HepG2 (cell line): ENCODE measurements at regions not wholly inside any gene's neighbourhood (a gene's known extent, or its start where the extent isn't known, plus 50 kb on each side); places are given as distances from the start of the nearest gene placed in this dataset.

ENCODE experiments used
- ATAC-seq: fragments of 200-7000 bp; cut with Tn5 transposase; 3 replicates; pipeline ENCODE4 v1.9.1; 2020; ENCODE audit warnings: mild to moderate bottlenecking, moderate library complexity
- BruUV-seq: library from RNA; stranded (reverse); fragments of 400-500 nt; replicated peaks from 2 replicates; lab custom pipeline; 2021; lab: Mats Ljungman, UMichigan
- CTCF ChIA-PET: fragments of 300-600 bp; formaldehyde crosslinking; extraction: SDS; loops from one replicate; lab custom pipeline; 2021; ENCODE audit warnings: low total read pairs, inconsistent platforms, low intra/inter-chr PET ratio; lab: Yijun Ruan, JAX
- POLR2A ChIA-PET: fragments of 350-600 bp; sonication (Branson Sonifier 250); formaldehyde crosslinking; loops from one replicate; lab custom pipeline; 2020; ENCODE audit warnings: antibody characterized with exemption, inconsistent platforms; lab: Yijun Ruan, JAX
- DNase-seq: peaks from one replicate; pipeline ENCODE4 v3.0.0-alpha.2; 2015; ENCODE audit warnings: low spot score
- FAIRE-seq: peaks from 3 replicates; lab custom pipeline; 2011; peaks lifted over from hg19 to GRCh38; lab: Jason Lieb, UNC
- H2AFZ ChIP-seq: one replicate; pipeline ENCODE4 v1.6.1; 2011; ENCODE audit warnings: low read length, inconsistent platforms
- H3K27ac ChIP-seq: fragments of 300-600 bp; 3 replicates; pipeline ENCODE4 v1.8.0; 2011; ENCODE audit warnings: mixed run types, mild to moderate bottlenecking, mixed read lengths, low read length, inconsistent platforms; ENCODE audit not compliant: insufficient read depth; ENCODE audit errors: extremely low read length
- H3K27me3 ChIP-seq, 2 experiments: fragments of 200-600 bp in 1 of 2; 2 replicates in 1 of 2; 3 replicates in 1 of 2; pipeline versions ENCODE4 v1.6.0 to v1.8.0; 2011; ENCODE audit warnings: low read length in 2 of 2, mild to moderate bottlenecking in 2 of 2, moderate library complexity in 2 of 2, inconsistent platforms in 1 of 2; ENCODE audit not compliant: insufficient read depth in 2 of 2, control insufficient read depth in 1 of 2
- H3K36me3 ChIP-seq, 2 experiments: fragments of 200-600 bp in 1 of 2; replicated peaks in 1 of 2; 2 replicates in 1 of 2; 3 replicates in 1 of 2; pipeline versions ENCODE4 v1.5.1 to v1.8.0; 2011; ENCODE audit warnings: low read length in 2 of 2, inconsistent platforms in 1 of 2; ENCODE audit not compliant: insufficient read depth in 2 of 2, control insufficient read depth in 1 of 2
- H3K4me1 ChIP-seq: 2 replicates; pipeline ENCODE4 v1.5.1; 2012; ENCODE audit warnings: low read length, inconsistent platforms; ENCODE audit not compliant: insufficient read depth
- H3K4me2 ChIP-seq: 2 replicates; pipeline ENCODE4 v1.6.0; 2011; ENCODE audit warnings: low read depth, low read length, inconsistent platforms
- H3K4me3 ChIP-seq, 3 experiments: fragments of 200-600 bp in 1 of 3; sonication (generic), shearing (Covaris generic) in 1 of 3; replicated peaks in 1 of 3; 2 replicates each; pipeline ENCODE4 v1.5.1; 2011 to 2016; ENCODE audit warnings: low read length in 3 of 3, inconsistent platforms in 2 of 3, low read depth in 2 of 3, mild to moderate bottlenecking in 2 of 3, control low read depth in 1 of 3, mixed read lengths in 1 of 3; ENCODE audit not compliant: insufficient read depth in 1 of 3
- H3K79me2 ChIP-seq: one replicate; pipeline ENCODE4 v1.6.1; 2011; ENCODE audit warnings: low read length, inconsistent platforms; ENCODE audit not compliant: insufficient read depth
- H3K9ac ChIP-seq: 2 replicates; pipeline ENCODE4 v1.6.0; 2011; ENCODE audit warnings: mild to moderate bottlenecking, low read depth, low read length, inconsistent platforms; ENCODE audit not compliant: insufficient read depth
- H3K9me3 ChIP-seq: 2 replicates; pipeline ENCODE4 v1.5.1; 2012; ENCODE audit warnings: mild to moderate bottlenecking, low read length
- H4K20me1 ChIP-seq: 2 replicates; pipeline ENCODE4 v1.6.0; 2011; ENCODE audit warnings: inconsistent platforms, mild to moderate bottlenecking, low read length, moderate library complexity; ENCODE audit not compliant: insufficient read depth
- AGO1 ChIP-seq: fragments of 200-400 bp; formaldehyde crosslinking; IDR thresholded peaks from 2 replicates; pipeline ENCODE4 v1.6.1; 2017; ENCODE audit warnings: mild to moderate bottlenecking, low read depth, low read length, moderate library complexity; ENCODE audit not compliant: poor library complexity, severe bottlenecking
- ATF7 ChIP-seq, 2 experiments: fragments of 450-650 bp in 1 of 2; sonication (generic) in 1 of 2; formaldehyde crosslinking in 1 of 2; IDR thresholded peaks; 2 replicates each; pipeline versions ENCODE4 v1.4.0 to v1.6.1; 2016 to 2020; ENCODE audit warnings: antibody characterized with exemption in 1 of 2, mild to moderate bottlenecking in 1 of 2, missing genetic modification reagents in 1 of 2
- CREB1 ChIP-seq, 2 experiments: fragments of 450-650 bp in 1 of 2; IDR thresholded peaks; 2 replicates each; pipeline ENCODE4 v1.6.1; 2016 to 2017; ENCODE audit warnings: control low read depth in 1 of 2, mild to moderate bottlenecking in 1 of 2, missing compliant biosample characterization in 1 of 2, missing genetic modification characterization in 1 of 2
- HOXA3 ChIP-seq: sonication (generic); formaldehyde crosslinking; IDR thresholded peaks from 2 replicates; pipeline ENCODE4 v1.5.0; 2020; ENCODE audit warnings: missing genetic modification reagents
- KDM2A ChIP-seq: sonication (generic); formaldehyde crosslinking; IDR thresholded peaks from 2 replicates; pipeline ENCODE4 v1.4.0; 2020; ENCODE audit warnings: low read depth, missing genetic modification reagents, borderline replicate concordance
- MIXL1 ChIP-seq: IDR thresholded peaks from 2 replicates; pipeline ENCODE4 v1.6.1; 2016
- RAD51 ChIP-seq: fragments of 450-650 bp; IDR thresholded peaks from 2 replicates; pipeline ENCODE4 v1.6.1; 2016; ENCODE audit warnings: borderline replicate concordance
- REL ChIP-seq: sonication (generic); formaldehyde crosslinking; conservative IDR thresholded peaks from 2 replicates; pipeline ENCODE4 v1.8.0; 2022; ENCODE audit warnings: mild to moderate bottlenecking, missing genetic modification reagents, moderate library complexity
- ZKSCAN1 ChIP-seq: fragments of 150-350 bp; IDR thresholded peaks from 2 replicates; pipeline ENCODE4 v1.6.1; 2014; ENCODE audit warnings: low read length
- ZNF207 ChIP-seq: fragments of 450-650 bp; IDR thresholded peaks from 2 replicates; pipeline ENCODE4 v1.6.1; 2016; ENCODE audit warnings: antibody characterized with exemption, borderline replicate concordance
- WGBS: methylation state at CpG from one replicate; pipeline ENCODE4 v1.1.6; 2017; ENCODE audit warnings: low lambda C conversion rate; 5-methylcytosine and 5-hydroxymethylcytosine counted together
- in situ Hi-C: cut with HindIII; loops from 2 replicates; pipeline ENCODE4 v1.10.0; 2017; ENCODE audit warnings: low pct_unique_long_range_greater_than_20kb; ENCODE audit not compliant: extremely low pct_ligation_motif_present
- intact Hi-C: fragments of 100-400 bp; cut with micrococcal nuclease; formaldehyde crosslinking; loops from one replicate; pipeline ENCODE4 v1.10.0; 2022; ENCODE audit not compliant: unreplicated experiment
- TF ChIP-seq, protein P1 (sequence below): sonication (generic); formaldehyde crosslinking; conservative IDR thresholded peaks from 2 replicates; pipeline ENCODE4 v1.4.0; 2020; ENCODE audit warnings: missing genetic modification reagents
- TF ChIP-seq, protein P2 (sequence below): IDR thresholded peaks from 2 replicates; pipeline ENCODE4 v1.6.1; 2018; ENCODE audit warnings: missing genetic modification reagents, mild to moderate bottlenecking, missing compliant biosample characterization
- TF ChIP-seq, protein P3 (sequence below): IDR thresholded peaks from 2 replicates; pipeline ENCODE4 v1.6.1; 2012; ENCODE audit warnings: low read length, improper control_type of control experiment

DNA sequence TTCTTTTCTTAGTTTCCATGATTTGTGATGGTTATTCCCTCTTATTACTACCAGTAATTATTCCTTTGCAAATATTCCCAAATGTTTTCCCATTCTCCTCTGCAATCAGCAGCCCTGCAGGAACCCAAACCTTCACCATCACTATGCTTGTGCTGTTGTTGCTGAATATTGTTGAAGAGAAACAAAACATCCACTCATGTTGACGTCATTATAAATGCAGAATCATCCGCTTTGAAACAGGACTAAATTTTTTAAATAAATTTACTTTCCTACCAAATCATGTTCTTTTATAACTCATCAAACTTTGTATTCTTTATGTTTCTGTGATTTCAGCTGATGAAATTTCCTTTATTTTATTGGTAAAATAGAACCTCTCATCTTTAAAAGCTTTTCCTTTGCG lies 787.0 kb upstream of the B3GALT2 start:
- no peaks in the 10 kb centered on the region for H3K79me2 ChIP-seq
- no peak overlapping the region for H3K4me3 ChIP-seq
- H3K27me3 ChIP-seq = no peaks in the 10 kb centered on the region
- WGBS = 20% methylated on average over 3 of the region's 3 CpGs
- in situ Hi-C loops = no loop called here
- no peaks in the 10 kb centered on the region for H3K9me3 ChIP-seq
- TF ChIP-seq REL (CRISPR knock-in tag) (no peak), CREB1 (IDR thresholded peaks at IDR 0.05) (peak; percentile 47; the same call in 1 of the 2 replicates), CREB1 (CRISPR knock-in tag; IDR thresholded peaks at IDR 0.05) (no peak), AGO1 (no peak), ATF7 (IDR thresholded peaks at IDR 0.05) (peak; percentile 83), ATF7 (CRISPR knock-in tag; IDR thresholded peaks at IDR 0.05) (no peak)
- TF ChIP-seq, all 625 proteins: peak for 2
- DNase-seq = no peak
- Histone ChIP-seq H3K4me1 (no peaks in the 10 kb centered on the region), H3K9ac (no peak overlapping the region), H2AFZ (no peak overlapping the region), H3K4me2 (no peak overlapping the region), H3K36me3 (no peaks in the 10 kb centered on the region), H3K27ac (no peak overlapping the region), H4K20me1 (no peaks in the 10 kb centered on the region)
- no peak for ATAC-seq
- ChIA-PET CTCF (no interaction called here), POLR2A (no interaction called here)
- FAIRE-seq = no peak
- BruUV-seq = no TSS peak
- intact Hi-C loops = no loop called here

DNA sequence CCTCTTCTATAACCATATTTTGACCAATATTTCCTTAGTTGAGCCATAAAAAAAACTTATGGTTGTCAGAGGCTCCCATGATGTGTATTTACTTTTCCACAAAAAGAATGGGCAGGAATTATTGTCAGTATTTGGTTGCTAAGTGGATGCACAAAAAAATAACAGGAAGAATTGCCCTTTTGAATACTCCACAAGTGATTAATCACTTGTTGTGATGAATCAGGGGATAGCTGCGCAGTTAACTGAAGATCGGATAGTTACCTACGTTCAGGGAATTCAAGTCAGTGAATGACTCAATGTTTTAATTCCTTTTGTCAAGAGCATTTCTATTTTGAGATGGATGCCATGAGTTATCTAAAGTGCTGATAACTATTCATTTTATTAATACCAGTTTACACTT lies 785.2 kb upstream of the B3GALT2 start:
- BruUV-seq = no TSS peak
- Histone ChIP-seq H4K20me1 (no peaks in the 10 kb centered on the region), H2AFZ (no peak overlapping the region), H3K79me2 (no peaks in the 10 kb centered on the region), H3K4me1 (no peaks in the 10 kb centered on the region), H3K9ac (no peak overlapping the region), H3K4me2 (no peak overlapping the region), H3K4me3 (no peak overlapping the region), H3K27me3 (no peaks in the 10 kb centered on the region), H3K9me3 (no peaks in the 10 kb centered on the region), H3K36me3 (no peaks in the 10 kb centered on the region), H3K27ac (no peak overlapping the region)
- DNase-seq (no peak), ATAC-seq (no peak), FAIRE-seq (no peak)
- ChIA-PET POLR2A (no interaction called here), CTCF (no interaction called here)
- intact Hi-C loops (no loop called here), in situ Hi-C loops (no loop called here)
- WGBS = 47% methylated on average over 3 of the region's 3 CpGs
- TF ChIP-seq, protein P1, sequence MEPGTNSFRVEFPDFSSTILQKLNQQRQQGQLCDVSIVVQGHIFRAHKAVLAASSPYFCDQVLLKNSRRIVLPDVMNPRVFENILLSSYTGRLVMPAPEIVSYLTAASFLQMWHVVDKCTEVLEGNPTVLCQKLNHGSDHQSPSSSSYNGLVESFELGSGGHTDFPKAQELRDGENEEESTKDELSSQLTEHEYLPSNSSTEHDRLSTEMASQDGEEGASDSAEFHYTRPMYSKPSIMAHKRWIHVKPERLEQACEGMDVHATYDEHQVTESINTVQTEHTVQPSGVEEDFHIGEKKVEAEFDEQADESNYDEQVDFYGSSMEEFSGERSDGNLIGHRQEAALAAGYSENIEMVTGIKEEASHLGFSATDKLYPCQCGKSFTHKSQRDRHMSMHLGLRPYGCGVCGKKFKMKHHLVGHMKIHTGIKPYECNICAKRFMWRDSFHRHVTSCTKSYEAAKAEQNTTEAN (CRISPR knock-in tag) = no peak
- TF ChIP-seq ZKSCAN1 = no peak
- TF ChIP-seq, protein P2, sequence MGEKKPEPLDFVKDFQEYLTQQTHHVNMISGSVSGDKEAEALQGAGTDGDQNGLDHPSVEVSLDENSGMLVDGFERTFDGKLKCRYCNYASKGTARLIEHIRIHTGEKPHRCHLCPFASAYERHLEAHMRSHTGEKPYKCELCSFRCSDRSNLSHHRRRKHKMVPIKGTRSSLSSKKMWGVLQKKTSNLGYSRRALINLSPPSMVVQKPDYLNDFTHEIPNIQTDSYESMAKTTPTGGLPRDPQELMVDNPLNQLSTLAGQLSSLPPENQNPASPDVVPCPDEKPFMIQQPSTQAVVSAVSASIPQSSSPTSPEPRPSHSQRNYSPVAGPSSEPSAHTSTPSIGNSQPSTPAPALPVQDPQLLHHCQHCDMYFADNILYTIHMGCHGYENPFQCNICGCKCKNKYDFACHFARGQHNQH (CRISPR knock-in tag) = no peak
- TF ChIP-seq, protein P3, sequence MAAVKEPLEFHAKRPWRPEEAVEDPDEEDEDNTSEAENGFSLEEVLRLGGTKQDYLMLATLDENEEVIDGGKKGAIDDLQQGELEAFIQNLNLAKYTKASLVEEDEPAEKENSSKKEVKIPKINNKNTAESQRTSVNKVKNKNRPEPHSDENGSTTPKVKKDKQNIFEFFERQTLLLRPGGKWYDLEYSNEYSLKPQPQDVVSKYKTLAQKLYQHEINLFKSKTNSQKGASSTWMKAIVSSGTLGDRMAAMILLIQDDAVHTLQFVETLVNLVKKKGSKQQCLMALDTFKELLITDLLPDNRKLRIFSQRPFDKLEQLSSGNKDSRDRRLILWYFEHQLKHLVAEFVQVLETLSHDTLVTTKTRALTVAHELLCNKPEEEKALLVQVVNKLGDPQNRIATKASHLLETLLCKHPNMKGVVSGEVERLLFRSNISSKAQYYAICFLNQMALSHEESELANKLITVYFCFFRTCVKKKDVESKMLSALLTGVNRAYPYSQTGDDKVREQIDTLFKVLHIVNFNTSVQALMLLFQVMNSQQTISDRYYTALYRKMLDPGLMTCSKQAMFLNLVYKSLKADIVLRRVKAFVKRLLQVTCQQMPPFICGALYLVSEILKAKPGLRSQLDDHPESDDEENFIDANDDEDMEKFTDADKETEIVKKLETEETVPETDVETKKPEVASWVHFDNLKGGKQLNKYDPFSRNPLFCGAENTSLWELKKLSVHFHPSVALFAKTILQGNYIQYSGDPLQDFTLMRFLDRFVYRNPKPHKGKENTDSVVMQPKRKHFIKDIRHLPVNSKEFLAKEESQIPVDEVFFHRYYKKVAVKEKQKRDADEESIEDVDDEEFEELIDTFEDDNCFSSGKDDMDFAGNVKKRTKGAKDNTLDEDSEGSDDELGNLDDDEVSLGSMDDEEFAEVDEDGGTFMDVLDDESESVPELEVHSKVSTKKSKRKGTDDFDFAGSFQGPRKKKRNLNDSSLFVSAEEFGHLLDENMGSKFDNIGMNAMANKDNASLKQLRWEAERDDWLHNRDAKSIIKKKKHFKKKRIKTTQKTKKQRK = no peak
- TF ChIP-seq RAD51 = no peak
- no peak for TF ChIP-seq KDM2A (CRISPR knock-in tag)
- TF ChIP-seq MIXL1 (CRISPR knock-in tag) = no peak
- TF ChIP-seq HOXA3 (CRISPR knock-in tag) = no peak
- TF ChIP-seq ZNF207 = no peak
